ENCODE measurements at regions not wholly inside any gene's neighbourhood (a gene's known extent, or its start where the extent isn't known, plus 50 kb on each side); places are given as distances from the start of the nearest gene placed in this dataset.

- TF ChIP-seq CTCF (IDR thresholded peaks at IDR 0.05): no peak
- TF ChIP-seq EP300 (IDR thresholded peaks at IDR 0.05): no peak
- no peak for TF ChIP-seq POLR2A (IDR thresholded peaks at IDR 0.05)
Measured at GRCh38 chr3:163071713-163072112, 1575.1 kb downstream of the OTOL1 start.
